Osteoblast (primary cell): ENCODE measurements at regions not wholly inside any gene's neighbourhood (a gene's known extent, or its start where the extent isn't known, plus 50 kb on each side); places are given as distances from the start of the nearest gene placed in this dataset.

Experiments used
- DNase-seq: peaks from one replicate; pipeline ENCODE4 v3.0.0; 2011; ENCODE audit warnings: low spot score, mixed read lengths; ENCODE audit not compliant: insufficient read length; ENCODE audit errors: missing footprints
- H2AFZ ChIP-seq: 2 replicates; pipeline ENCODE4 v1.6.0; 2011; ENCODE audit warnings: mild to moderate bottlenecking, low read length
- H3K27ac ChIP-seq: 2 replicates; pipeline ENCODE4 v1.5.1; 2011; ENCODE audit warnings: mild to moderate bottlenecking, low read depth, low read length, moderate library complexity
- H3K27me3 ChIP-seq: 2 replicates; pipeline ENCODE4 v1.6.0; 2012; ENCODE audit warnings: mild to moderate bottlenecking, control low read depth, inconsistent platforms, low read length, moderate library complexity; ENCODE audit not compliant: insufficient read depth
- H3K36me3 ChIP-seq: 2 replicates; pipeline ENCODE4 v1.5.1; 2011; ENCODE audit warnings: mild to moderate bottlenecking, low read length, control low read depth, moderate library complexity; ENCODE audit not compliant: insufficient read depth
- H3K4me1 ChIP-seq: 2 replicates; pipeline ENCODE4 v1.5.1; 2011; ENCODE audit warnings: mild to moderate bottlenecking, low read length, control low read depth, moderate library complexity; ENCODE audit not compliant: insufficient read depth
- H3K4me2 ChIP-seq: 2 replicates; pipeline ENCODE4 v1.6.0; 2011; ENCODE audit warnings: mild to moderate bottlenecking, low read length; ENCODE audit not compliant: insufficient read depth
- H3K4me3 ChIP-seq: fragments of 200-600 bp; sonication (generic); 3 replicates; pipeline ENCODE4 v1.5.1; 2012; ENCODE audit warnings: mild to moderate bottlenecking, low read length, inconsistent platforms; ENCODE audit not compliant: insufficient read depth
- H3K79me2 ChIP-seq: 2 replicates; pipeline ENCODE4 v1.6.0; 2012; ENCODE audit warnings: mild to moderate bottlenecking, low read length, control low read depth, inconsistent platforms; ENCODE audit not compliant: insufficient read depth
- H3K9me3 ChIP-seq: 2 replicates; pipeline ENCODE4 v1.5.1; 2011; ENCODE audit warnings: low read depth, low read length, control low read depth
- H4K20me1 ChIP-seq: 2 replicates; pipeline ENCODE4 v1.6.0; 2012; ENCODE audit warnings: mild to moderate bottlenecking, low read length, control low read depth; ENCODE audit not compliant: insufficient read depth
- CTCF ChIP-seq: IDR thresholded peaks from 2 replicates; pipeline ENCODE4 v1.5.1; 2011; ENCODE audit warnings: mild to moderate bottlenecking, low read depth, low read length, moderate library complexity; ENCODE audit errors: extremely low read depth

GRCh38 chr17:13266606-13267005 is 248.8 kb upstream of the ELAC2 start:
- no peak for DNase-seq
- no peaks in the 10 kb centered on the region for H3K36me3 ChIP-seq
- H3K9me3 ChIP-seq = no peaks in the 10 kb centered on the region
- no peaks in the 10 kb centered on the region for H3K79me2 ChIP-seq
- no peak overlapping the region for H3K4me2 ChIP-seq
- no peak overlapping the region for H3K27ac ChIP-seq
- H3K4me3 ChIP-seq = no peak overlapping the region
- no peak overlapping the region for H2AFZ ChIP-seq
- no peaks in the 10 kb centered on the region for H3K4me1 ChIP-seq
- TF ChIP-seq CTCF = no peak
- peaks cover 7% of the 10 kb centered on the region for H3K27me3 ChIP-seq
- H4K20me1 ChIP-seq = no peaks in the 10 kb centered on the region

- Histone ChIP-seq H3K36me3 (no peaks in the 10 kb centered on the region), H3K4me2 (no peak overlapping the region), H3K27ac (no peak overlapping the region), H4K20me1 (no peaks in the 10 kb centered on the region), H3K9me3 (no peaks in the 10 kb centered on the region), H3K79me2 (no peaks in the 10 kb centered on the region), H3K4me3 (no peak overlapping the region), H3K4me1 (no peaks in the 10 kb centered on the region), H3K27me3 (peaks cover 7% of the 10 kb centered on the region), H2AFZ (no peak overlapping the region)
- no peak for TF ChIP-seq CTCF
- DNase-seq = peak; percentile 49
Measured at GRCh38 chr17:13265311-13265710, 247.5 kb upstream of the ELAC2 start.

GRCh38 chr17:13263746-13264145 is 245.9 kb upstream of the ELAC2 start:
- no peaks in the 10 kb centered on the region for H3K9me3 ChIP-seq
- no peak overlapping the region for H3K27ac ChIP-seq

GRCh38 chr17:13256545-13256944 is 238.7 kb upstream of the ELAC2 start:
- TF ChIP-seq CTCF = no peak
- H3K9me3 ChIP-seq = no peaks in the 10 kb centered on the region
- H4K20me1 ChIP-seq = no peaks in the 10 kb centered on the region
- H3K27me3 ChIP-seq = no peaks in the 10 kb centered on the region
- H3K4me2 ChIP-seq = no peak overlapping the region
- no peak overlapping the region for H2AFZ ChIP-seq
- DNase-seq = no peak
- no peak overlapping the region for H3K27ac ChIP-seq
- no peaks in the 10 kb centered on the region for H3K4me1 ChIP-seq
- H3K4me3 ChIP-seq = no peak overlapping the region
- H3K36me3 ChIP-seq = no peaks in the 10 kb centered on the region
- H3K79me2 ChIP-seq = no peaks in the 10 kb centered on the region

More at GRCh38 chr17:13263746-13264145, 245.9 kb upstream of the ELAC2 start:
- Histone ChIP-seq H3K79me2 (no peaks in the 10 kb centered on the region), H2AFZ (no peak overlapping the region), H3K4me3 (no peak overlapping the region), H3K4me2 (no peak overlapping the region), H3K4me1 (no peaks in the 10 kb centered on the region), H3K27me3 (no peaks in the 10 kb centered on the region), H3K36me3 (no peaks in the 10 kb centered on the region), H4K20me1 (no peaks in the 10 kb centered on the region)
- no peak for TF ChIP-seq CTCF
- DNase-seq = no peak
